NK-92 treated with Interleukin-12 subunit alpha and Interleukin-12 subunit beta, amount 100 ng/mL, for 24 hours (cell line): ENCODE measurements at regions not wholly inside any gene's neighbourhood (a gene's known extent, or its start where the extent isn't known, plus 50 kb on each side); places are given as distances from the start of the nearest gene placed in this dataset.
"Not testable (repeated sequence)": the region's sequence is repeated elsewhere in the genome, so short reads cannot be mapped to it uniquely, and the experiment has no call there.

Experiments used
- DNase-seq: peaks from one replicate; lab custom pipeline; 2025; lab: John Stamatoyannopoulos, UW

- not testable (repeated sequence) for DNase-seq
Measured at GRCh38 chr6:85128256-85128655, 321.6 kb upstream of the NT5E start.

GRCh38 chr6:85127696-85128243 is 322.1 kb upstream of the NT5E start:
- DNase-seq: no peak

- no peak for DNase-seq
Measured at GRCh38 chr6:85127168-85127498, 322.8 kb upstream of the NT5E start.

- no peak for DNase-seq
Measured at GRCh38 chr6:85126485-85127167, 323.3 kb upstream of the NT5E start.

GRCh38 chr6:85125526-85125925 is 324.4 kb upstream of the NT5E start:
- no peak for DNase-seq

GRCh38 chr6:85124472-85125354 is 325.2 kb upstream of the NT5E start:
- no peak for DNase-seq

GRCh38 chr6:85121158-85121557 is 328.7 kb upstream of the NT5E start:
- no peak for DNase-seq

GRCh38 chr6:85118652-85119235 is 331.1 kb upstream of the NT5E start:
- DNase-seq: no peak

GRCh38 chr6:85118233-85118632 is 331.6 kb upstream of the NT5E start:
- DNase-seq: no peak

- no peak for DNase-seq
Measured at GRCh38 chr6:85116475-85116874, 333.4 kb upstream of the NT5E start.

GRCh38 chr6:85115876-85116275 is 334.0 kb upstream of the NT5E start:
- no peak for DNase-seq

- no peak for DNase-seq
Measured at GRCh38 chr6:85115376-85115775, 334.5 kb upstream of the NT5E start.

GRCh38 chr6:85114581-85114935 is 335.3 kb upstream of the NT5E start:
- no peak for DNase-seq

GRCh38 chr6:85113934-85114580 is 335.8 kb upstream of the NT5E start:
- no peak for DNase-seq

- no peak for DNase-seq
Measured at GRCh38 chr6:85112540-85112939, 337.3 kb upstream of the NT5E start.

GRCh38 chr6:85111481-85112011 is 338.3 kb upstream of the NT5E start:
- no peak for DNase-seq

- DNase-seq: no peak
Measured at GRCh38 chr6:85110943-85111342, 338.9 kb upstream of the NT5E start.

GRCh38 chr6:85107701-85108100 is 342.2 kb upstream of the NT5E start:
- no peak for DNase-seq

GRCh38 chr6:85096976-85097375 is 332.6 kb upstream of the TBX18 start:
- no peak for DNase-seq

GRCh38 chr6:85092226-85092625 is 327.8 kb upstream of the TBX18 start:
- no peak for DNase-seq

GRCh38 chr6:85089255-85089654 is 324.9 kb upstream of the TBX18 start:
- no peak for DNase-seq

- no peak for DNase-seq
Measured at GRCh38 chr6:85085875-85086274, 321.5 kb upstream of the TBX18 start.
